NCI-H748 (cell line): ENCODE measurements at regions not wholly inside any gene's neighbourhood (a gene's known extent, or its start where the extent isn't known, plus 50 kb on each side); places are given as distances from the start of the nearest gene placed in this dataset.
"Not testable (repeated sequence)": the region's sequence is repeated elsewhere in the genome, so short reads cannot be mapped to it uniquely, and the experiment has no call there.

Experiments used
- DNase-seq: peaks from one replicate; lab custom pipeline; 2025; ENCODE audit not compliant: unreplicated experiment; lab: John Stamatoyannopoulos, UW

- DNase-seq = no peak
These were observed 589.8 kb upstream of the CDH2 start for GRCh38 chr18:28766721-28767120.

- no peak for DNase-seq
These were observed 589.1 kb upstream of the CDH2 start for GRCh38 chr18:28766027-28766426.

- no peak for DNase-seq
These were observed 583.4 kb upstream of the CDH2 start for GRCh38 chr18:28760299-28760698.

- no peak for DNase-seq
These were observed 580.6 kb upstream of the CDH2 start for GRCh38 chr18:28757466-28758008.

- no peak for DNase-seq
These were observed 566.2 kb upstream of the CDH2 start for GRCh38 chr18:28743115-28743514.

GRCh38 chr18:28740575-28740974, 563.6 kb upstream of the CDH2 start:
- no peak for DNase-seq

- no peak for DNase-seq
These were observed 560.0 kb upstream of the CDH2 start for GRCh38 chr18:28736951-28737350.

- DNase-seq = no peak
These were observed 559.3 kb upstream of the CDH2 start for GRCh38 chr18:28736223-28736622.

- no peak for DNase-seq
These were observed 558.8 kb upstream of the CDH2 start for GRCh38 chr18:28735731-28736130.

GRCh38 chr18:28729321-28729720, 552.4 kb upstream of the CDH2 start:
- DNase-seq = no peak

- no peak for DNase-seq
These were observed 552.0 kb upstream of the CDH2 start for GRCh38 chr18:28728891-28729290.

GRCh38 chr18:28727189-28727588, 550.3 kb upstream of the CDH2 start:
- DNase-seq = not testable (repeated sequence)

GRCh38 chr18:28725876-28726275, 548.9 kb upstream of the CDH2 start:
- no peak for DNase-seq

GRCh38 chr18:28723506-28723905, 546.6 kb upstream of the CDH2 start:
- DNase-seq = no peak

GRCh38 chr18:28718696-28719095, 541.8 kb upstream of the CDH2 start:
- no peak for DNase-seq

- no peak for DNase-seq
These were observed 539.4 kb upstream of the CDH2 start for GRCh38 chr18:28716338-28716737.

- no peak for DNase-seq
These were observed 538.3 kb upstream of the CDH2 start for GRCh38 chr18:28715206-28715605.

- DNase-seq = no peak
These were observed 537.6 kb upstream of the CDH2 start for GRCh38 chr18:28714498-28714897.

- DNase-seq = no peak
These were observed 536.0 kb upstream of the CDH2 start for GRCh38 chr18:28712796-28713425.

- no peak for DNase-seq
These were observed 535.2 kb upstream of the CDH2 start for GRCh38 chr18:28712172-28712571.

- DNase-seq = no peak
These were observed 534.2 kb upstream of the CDH2 start for GRCh38 chr18:28711096-28711495.

GRCh38 chr18:28707006-28707405, 530.1 kb upstream of the CDH2 start:
- no peak for DNase-seq

GRCh38 chr18:28706397-28706796, 529.5 kb upstream of the CDH2 start:
- DNase-seq = no peak
